ENCODE measurements at regions not wholly inside any gene's neighbourhood (a gene's known extent, or its start where the extent isn't known, plus 50 kb on each side); places are given as distances from the start of the nearest gene placed in this dataset.

- no peak overlapping the region for H3K23ac ChIP-seq (ENCODE audit: insufficient read length)
- 67% methylated on average over 1 of the region's 1 CpG; no CpG with 5 or more reads in 1 of the 2 experiments for WGBS, 2 experiments (ENCODE audit: extremely low coverage in 1 of 2, insufficient coverage in 1 of 2, insufficient read length in 1 of 2, insufficient replicate concordance in 2 of 2, low coverage in 1 of 2, low lambda C conversion rate in 2 of 2, missing lambda C conversion rate in 1 of 2)
- no peak overlapping the region for H4K8ac ChIP-seq (ENCODE audit: extremely low read depth, insufficient read depth, low read length)
- POLR2A ChIA-PET (ENCODE audit: partially characterized antibody), result no interaction called here
- TF ChIP-seq CEBPB (IDR thresholded peaks at IDR 0.05; ENCODE audit: low read depth, low read length), result no peak
- TF ChIP-seq EGR1 (IDR thresholded peaks at IDR 0.05; ENCODE audit: borderline replicate concordance, low read depth, low read length), result no peak
- TF ChIP-seq KDM1A (IDR thresholded peaks at IDR 0.05; ENCODE audit: borderline replicate concordance, low read length), result no peak
- no peak for TF ChIP-seq SUZ12 (IDR thresholded peaks at IDR 0.05; ENCODE audit: low read length)
- no peak for TF ChIP-seq ATF3 (IDR thresholded peaks at IDR 0.05; ENCODE audit: insufficient read depth, low read depth, low read length)
- TF ChIP-seq HDAC6 (IDR thresholded peaks at IDR 0.05; ENCODE audit: low read depth, low read length), result no peak
- TF ChIP-seq CBX5 (IDR thresholded peaks at IDR 0.05; ENCODE audit: low read depth, low read length), result no peak
- no peak for TF ChIP-seq CBX8 (IDR thresholded peaks at IDR 0.05; ENCODE audit: borderline replicate concordance, low read depth, low read length)
- no peak for TF ChIP-seq SP4 (IDR thresholded peaks at IDR 0.05; ENCODE audit: low read length)
- no peak for TF ChIP-seq JUND (IDR thresholded peaks at IDR 0.05; ENCODE audit: low read length)
- no peak for TF ChIP-seq RNF2 (IDR thresholded peaks at IDR 0.05; ENCODE audit: borderline replicate concordance, low read depth, low read length, missing control alignments, poor library complexity, severe bottlenecking)
- no peak for TF ChIP-seq NRF1 (IDR thresholded peaks at IDR 0.05; ENCODE audit: low read depth, low read length)
- TF ChIP-seq SRF (IDR thresholded peaks at IDR 0.05; ENCODE audit: low read depth, low read length), result no peak
- no peaks in the 10 kb centered on the region for H3K79me1 ChIP-seq (ENCODE audit: low read depth, low read length)
- H2AFZ ChIP-seq (ENCODE audit: low read length), result no peak overlapping the region
- H4K5ac ChIP-seq (ENCODE audit: insufficient read length, low read depth, low read length), result no peak overlapping the region
- no peaks in the 10 kb centered on the region for H3K9me3 ChIP-seq (ENCODE audit: insufficient read depth in 2 of 2, low read depth in 1 of 2, low read length in 1 of 2)
- H3K27ac ChIP-seq (ENCODE audit: low read depth, low read length), result no peak overlapping the region
- H2BK5ac ChIP-seq (ENCODE audit: low read depth, low read length), result no peak overlapping the region
- no peaks in the 10 kb centered on the region for H3K79me2 ChIP-seq (ENCODE audit: control insufficient read depth in 1 of 2, insufficient read depth in 2 of 2, low read length in 2 of 2)
- H2BK15ac ChIP-seq (ENCODE audit: low read length), result no peak overlapping the region
- H3K18ac ChIP-seq (ENCODE audit: extremely low read depth, low read length), result no peak overlapping the region
- no peak overlapping the region for H4K91ac ChIP-seq (replicated peaks; ENCODE audit: insufficient read length, low read length)
- no peak overlapping the region for H2AK5ac ChIP-seq (ENCODE audit: low read depth, low read length)
- H3K4me1 ChIP-seq (replicated peaks in 1 of 4; ENCODE audit: control insufficient read depth in 3 of 4, insufficient read depth in 4 of 4, low read length in 3 of 4), result peaks cover 0 to 7% (median 0%) of the 10 kb centered on the region in 4 experiments; a peak in 2 of 7 replicates
- H3K56ac ChIP-seq (replicated peaks; ENCODE audit: insufficient read length, low read depth, low read length), result no peak overlapping the region
- CTCF ChIA-PET (ENCODE audit: partially characterized antibody), result no interaction called here
- no peaks in the 10 kb centered on the region for H3K36me3 ChIP-seq (ENCODE audit: control insufficient read depth in 2 of 4, insufficient read depth in 4 of 4, low read length in 3 of 4)
- H3K23me2 ChIP-seq (ENCODE audit: low read depth, low read length), result no peaks in the 10 kb centered on the region
- H2BK20ac ChIP-seq (ENCODE audit: low read length), result no peak overlapping the region
- no peak overlapping the region for H3K4ac ChIP-seq (replicated peaks; ENCODE audit: insufficient read length, low read depth, low read length)
- no peaks in the 10 kb centered on the region for H4K20me1 ChIP-seq (replicated peaks in 1 of 2; ENCODE audit: control insufficient read depth in 1 of 2, insufficient read depth in 2 of 2, low read length in 2 of 2)
- DNase-seq (ENCODE audit: low read depth in 1 of 2, low spot score in 2 of 2) (no peak), FAIRE-seq (no peak)
- H3K9ac ChIP-seq (replicated peaks in 1 of 4; ENCODE audit: extremely low read depth in 1 of 4, low read depth in 3 of 4, low read length in 3 of 4), result no peak overlapping the region
- H3K27me3 ChIP-seq (replicated peaks in 1 of 4; ENCODE audit: control insufficient read depth in 3 of 4, extremely low read depth in 1 of 4, insufficient read depth in 3 of 4, low read length in 3 of 4), result no peaks in the 10 kb centered on the region
- no peak overlapping the region for H2BK120ac ChIP-seq (replicated peaks; ENCODE audit: low read depth, low read length)
- no peak overlapping the region for H2BK12ac ChIP-seq (ENCODE audit: low read depth, low read length)
- H3K4me3 ChIP-seq (ENCODE audit: extremely low read depth in 1 of 4, insufficient read depth in 2 of 4, low read depth in 3 of 4, low read length in 4 of 4), result no peak overlapping the region
- no peak overlapping the region for H3K4me2 ChIP-seq (ENCODE audit: insufficient read depth in 1 of 2, low read depth in 2 of 2, low read length in 2 of 2)
- no peak overlapping the region for H3K14ac ChIP-seq (ENCODE audit: insufficient read length)
These were observed 241.2 kb upstream of the LRRC3B start for GRCh38 chr3:26381411-26381810.
